Gastrocnemius medialis (tissue), 4 donors: ENCODE measurements at regions not wholly inside any gene's neighbourhood (a gene's known extent, or its start where the extent isn't known, plus 50 kb on each side); places are given as distances from the start of the nearest gene placed in this dataset.

ENCODE experiments used
- POLR2A ChIP-seq, 2 donors: fragments of 450-650 bp; IDR thresholded peaks; one replicate each; pipeline ENCODE4 v1.6.1; 2017; ENCODE audit warnings: antibody characterized with exemption in 2 of 2, mild to moderate bottlenecking in 2 of 2, moderate library complexity in 2 of 2
- TF ChIP-seq, protein P1 (sequence below), 5 experiments: fragments of 450-650 bp in 3 of 5; fragments of 200-600 bp in 2 of 5; sonication (generic) in 2 of 5; IDR thresholded peaks in 4 of 5; conservative IDR thresholded peaks in 1 of 5; 1 replicate in 4 of 5; 2 replicates in 1 of 5; pipeline ENCODE4 v1.5.1; 2016 to 2019; ENCODE audit warnings: antibody characterized with exemption in 5 of 5, mild to moderate bottlenecking in 3 of 5, moderate library complexity in 3 of 5

DNA sequence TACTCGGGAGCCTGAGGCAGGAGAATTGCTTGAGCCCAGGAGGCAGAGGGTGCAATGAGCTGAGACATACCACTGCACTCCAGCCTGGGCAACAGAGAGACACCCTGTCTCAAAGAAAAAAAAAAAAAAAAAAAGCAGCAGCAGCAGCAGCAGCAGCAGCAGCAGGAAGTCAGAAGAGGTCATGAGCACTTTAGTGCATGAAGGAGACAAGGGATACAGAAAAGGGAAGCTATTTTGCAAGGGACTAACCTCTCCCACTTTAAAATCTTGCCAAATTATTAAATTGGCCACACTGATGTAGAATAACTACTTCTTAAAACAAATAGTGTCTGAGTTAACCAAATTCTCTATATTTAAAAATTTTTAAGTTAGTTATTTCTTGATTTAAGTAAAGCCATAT is 113.4 kb upstream of the PDE1A start:
- TF ChIP-seq POLR2A (IDR thresholded peaks at IDR 0.05) = no peak
- TF ChIP-seq, protein P1, sequence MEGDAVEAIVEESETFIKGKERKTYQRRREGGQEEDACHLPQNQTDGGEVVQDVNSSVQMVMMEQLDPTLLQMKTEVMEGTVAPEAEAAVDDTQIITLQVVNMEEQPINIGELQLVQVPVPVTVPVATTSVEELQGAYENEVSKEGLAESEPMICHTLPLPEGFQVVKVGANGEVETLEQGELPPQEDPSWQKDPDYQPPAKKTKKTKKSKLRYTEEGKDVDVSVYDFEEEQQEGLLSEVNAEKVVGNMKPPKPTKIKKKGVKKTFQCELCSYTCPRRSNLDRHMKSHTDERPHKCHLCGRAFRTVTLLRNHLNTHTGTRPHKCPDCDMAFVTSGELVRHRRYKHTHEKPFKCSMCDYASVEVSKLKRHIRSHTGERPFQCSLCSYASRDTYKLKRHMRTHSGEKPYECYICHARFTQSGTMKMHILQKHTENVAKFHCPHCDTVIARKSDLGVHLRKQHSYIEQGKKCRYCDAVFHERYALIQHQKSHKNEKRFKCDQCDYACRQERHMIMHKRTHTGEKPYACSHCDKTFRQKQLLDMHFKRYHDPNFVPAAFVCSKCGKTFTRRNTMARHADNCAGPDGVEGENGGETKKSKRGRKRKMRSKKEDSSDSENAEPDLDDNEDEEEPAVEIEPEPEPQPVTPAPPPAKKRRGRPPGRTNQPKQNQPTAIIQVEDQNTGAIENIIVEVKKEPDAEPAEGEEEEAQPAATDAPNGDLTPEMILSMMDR (IDR thresholded peaks at IDR 0.05 in 4 of 5, conservative IDR thresholded peaks at IDR 0.05 in 1 of 5) = no peak
